Panc1 (cell line): ENCODE measurements at regions not wholly inside any gene's neighbourhood (a gene's known extent, or its start where the extent isn't known, plus 50 kb on each side); places are given as distances from the start of the nearest gene placed in this dataset.

Experiments
- ATAC-seq: fragments of 200-7000 bp; cut with Tn5 transposase; 2 replicates; pipeline ENCODE4 v1.9.1; 2020; ENCODE audit warnings: mild to moderate bottlenecking, moderate library complexity
- BruUV-seq: library from RNA; stranded (reverse); fragments of 400-500 nt; replicated peaks from 2 replicates; lab custom pipeline; 2021; lab: Mats Ljungman, UMichigan
- CTCF ChIA-PET: fragments of 300-600 bp; sonication (Branson Sonifier 250); formaldehyde crosslinking; loops from one replicate; lab custom pipeline; 2022; ENCODE audit warnings: antibody characterized with exemption; lab: Charles Lee
- POLR2A ChIA-PET: fragments of 300-600 bp; sonication (Branson Sonifier 250); formaldehyde crosslinking; loops from one replicate; lab custom pipeline; 2022; ENCODE audit warnings: antibody characterized with exemption; lab: Charles Lee
- DNase-seq: peaks from one replicate; pipeline ENCODE4 v3.0.0-alpha.2; 2010; ENCODE audit warnings: low read depth, low spot score
- H3K27ac ChIP-seq: 2 replicates; pipeline ENCODE4 v1.5.1; 2011; ENCODE audit warnings: mild to moderate bottlenecking, low read length, inconsistent platforms
- H3K27me3 ChIP-seq: fragments of 200-500 bp; sonication (Bioruptor generic); 2 replicates; pipeline ENCODE4 v1.6.0; 2014; ENCODE audit warnings: low read length, inconsistent platforms; ENCODE audit not compliant: control insufficient read depth, insufficient read depth
- H3K36me3 ChIP-seq: fragments of 200-500 bp; sonication (Bioruptor generic); 2 replicates; pipeline ENCODE4 v1.5.1; 2014; ENCODE audit warnings: inconsistent platforms, mild to moderate bottlenecking, low read length, moderate library complexity; ENCODE audit not compliant: control insufficient read depth, insufficient read depth
- H3K4me1 ChIP-seq: 2 replicates; pipeline ENCODE4 v1.5.1; 2011; ENCODE audit warnings: inconsistent platforms, mild to moderate bottlenecking, low read length, moderate library complexity; ENCODE audit not compliant: control insufficient read depth, insufficient read depth
- H3K4me3 ChIP-seq, 2 experiments: 2 replicates each; pipeline ENCODE4 v1.5.1; 2011 to 2012; ENCODE audit warnings: low read depth in 2 of 2, low read length in 2 of 2, mild to moderate bottlenecking in 2 of 2, inconsistent platforms in 1 of 2, moderate library complexity in 1 of 2
- H3K9me3 ChIP-seq: fragments of 200-500 bp; sonication (Bioruptor generic); 2 replicates; pipeline ENCODE4 v1.5.1; 2014; ENCODE audit warnings: low read depth, mild to moderate bottlenecking, inconsistent platforms, low read length, moderate library complexity; ENCODE audit not compliant: control insufficient read depth, insufficient read depth
- CTCF ChIP-seq: fragments of 450-650 bp; IDR thresholded peaks from 2 replicates; pipeline ENCODE4 v1.5.1; 2017; ENCODE audit warnings: mild to moderate bottlenecking
- POLR2AphosphoS5 ChIP-seq: IDR thresholded peaks from 2 replicates; pipeline ENCODE4 v1.6.1; 2012; ENCODE audit warnings: mild to moderate bottlenecking, low read depth, low read length, moderate library complexity
- SIN3A ChIP-seq: IDR thresholded peaks from 2 replicates; pipeline ENCODE4 v1.6.1; 2012; ENCODE audit warnings: low read depth, mild to moderate bottlenecking, low read length, moderate library complexity, borderline replicate concordance; ENCODE audit not compliant: insufficient read depth
- TCF7L2 ChIP-seq: IDR thresholded peaks from 2 replicates; pipeline ENCODE4 v1.6.1; 2011; ENCODE audit warnings: mild to moderate bottlenecking, low read depth, low read length, inconsistent platforms
- in situ Hi-C: cut with HindIII; loops from 2 replicates; pipeline ENCODE4 v1.10.0; 2016; ENCODE audit warnings: low sequenced_read_pairs, low pct_unique_long_range_greater_than_20kb
- intact Hi-C: fragments of 100-400 bp; cut with micrococcal nuclease; formaldehyde crosslinking; loops from one replicate; pipeline ENCODE4 v1.10.0; 2022; ENCODE audit not compliant: unreplicated experiment
- TF ChIP-seq, protein P1 (sequence below), 2 experiments: IDR thresholded peaks; 2 replicates each; pipeline ENCODE4 v1.6.1; 2011 to 2012; ENCODE audit warnings: low read depth in 2 of 2, control low read depth in 1 of 2, low read length in 1 of 2, mild to moderate bottlenecking in 1 of 2, moderate library complexity in 1 of 2; ENCODE audit not compliant: insufficient read depth in 1 of 2

DNA sequence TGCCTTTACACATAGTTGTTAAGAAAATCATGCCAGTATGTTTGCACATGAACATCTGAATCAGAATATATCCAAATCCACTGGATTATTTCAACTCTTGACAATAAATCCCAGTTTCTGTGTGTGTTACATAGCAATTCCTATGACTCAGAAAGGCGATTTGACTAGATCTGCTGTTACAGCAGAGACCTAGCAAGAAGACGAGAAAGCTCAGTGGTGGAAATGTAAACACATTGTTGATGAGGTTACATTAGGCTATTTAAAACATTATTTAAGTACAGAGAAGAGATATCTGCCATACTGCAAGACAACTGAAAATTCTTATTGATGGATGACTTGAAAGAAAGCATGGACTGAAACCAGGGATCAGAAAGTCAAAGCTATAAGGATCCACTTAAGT, 73.0 kb upstream of the SMIM21 start:
- ChIA-PET POLR2A (no interaction called here), CTCF (interaction anchor here (0.6 kb wide), 1 partner anchor 79 kb away, joined by 3 read pairs; no protein-coding TSS in a partner anchor)
- Histone ChIP-seq H3K27ac (no peak overlapping the region), H3K4me3 (no peak overlapping the region), H3K9me3 (no peaks in the 10 kb centered on the region), H3K36me3 (no peaks in the 10 kb centered on the region), H3K27me3 (peaks cover 23% of the 10 kb centered on the region), H3K4me1 (no peaks in the 10 kb centered on the region)
- intact Hi-C loops: no loop called here
- TF ChIP-seq TCF7L2: no peak
- TF ChIP-seq, protein P1, sequence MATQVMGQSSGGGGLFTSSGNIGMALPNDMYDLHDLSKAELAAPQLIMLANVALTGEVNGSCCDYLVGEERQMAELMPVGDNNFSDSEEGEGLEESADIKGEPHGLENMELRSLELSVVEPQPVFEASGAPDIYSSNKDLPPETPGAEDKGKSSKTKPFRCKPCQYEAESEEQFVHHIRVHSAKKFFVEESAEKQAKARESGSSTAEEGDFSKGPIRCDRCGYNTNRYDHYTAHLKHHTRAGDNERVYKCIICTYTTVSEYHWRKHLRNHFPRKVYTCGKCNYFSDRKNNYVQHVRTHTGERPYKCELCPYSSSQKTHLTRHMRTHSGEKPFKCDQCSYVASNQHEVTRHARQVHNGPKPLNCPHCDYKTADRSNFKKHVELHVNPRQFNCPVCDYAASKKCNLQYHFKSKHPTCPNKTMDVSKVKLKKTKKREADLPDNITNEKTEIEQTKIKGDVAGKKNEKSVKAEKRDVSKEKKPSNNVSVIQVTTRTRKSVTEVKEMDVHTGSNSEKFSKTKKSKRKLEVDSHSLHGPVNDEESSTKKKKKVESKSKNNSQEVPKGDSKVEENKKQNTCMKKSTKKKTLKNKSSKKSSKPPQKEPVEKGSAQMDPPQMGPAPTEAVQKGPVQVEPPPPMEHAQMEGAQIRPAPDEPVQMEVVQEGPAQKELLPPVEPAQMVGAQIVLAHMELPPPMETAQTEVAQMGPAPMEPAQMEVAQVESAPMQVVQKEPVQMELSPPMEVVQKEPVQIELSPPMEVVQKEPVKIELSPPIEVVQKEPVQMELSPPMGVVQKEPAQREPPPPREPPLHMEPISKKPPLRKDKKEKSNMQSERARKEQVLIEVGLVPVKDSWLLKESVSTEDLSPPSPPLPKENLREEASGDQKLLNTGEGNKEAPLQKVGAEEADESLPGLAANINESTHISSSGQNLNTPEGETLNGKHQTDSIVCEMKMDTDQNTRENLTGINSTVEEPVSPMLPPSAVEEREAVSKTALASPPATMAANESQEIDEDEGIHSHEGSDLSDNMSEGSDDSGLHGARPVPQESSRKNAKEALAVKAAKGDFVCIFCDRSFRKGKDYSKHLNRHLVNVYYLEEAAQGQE (IDR thresholded peaks at IDR 0.05; ENCODE audit: insufficient read depth in 1 of 2, low read depth in 2 of 2, low read length in 1 of 2): no peak
- no peak for TF ChIP-seq POLR2AphosphoS5
- no peak for TF ChIP-seq SIN3A
- no peak for TF ChIP-seq CTCF
- in situ Hi-C loops: no loop called here
- DNase-seq (no peak), ATAC-seq (no peak)
- no TSS peak for BruUV-seq

DNA sequence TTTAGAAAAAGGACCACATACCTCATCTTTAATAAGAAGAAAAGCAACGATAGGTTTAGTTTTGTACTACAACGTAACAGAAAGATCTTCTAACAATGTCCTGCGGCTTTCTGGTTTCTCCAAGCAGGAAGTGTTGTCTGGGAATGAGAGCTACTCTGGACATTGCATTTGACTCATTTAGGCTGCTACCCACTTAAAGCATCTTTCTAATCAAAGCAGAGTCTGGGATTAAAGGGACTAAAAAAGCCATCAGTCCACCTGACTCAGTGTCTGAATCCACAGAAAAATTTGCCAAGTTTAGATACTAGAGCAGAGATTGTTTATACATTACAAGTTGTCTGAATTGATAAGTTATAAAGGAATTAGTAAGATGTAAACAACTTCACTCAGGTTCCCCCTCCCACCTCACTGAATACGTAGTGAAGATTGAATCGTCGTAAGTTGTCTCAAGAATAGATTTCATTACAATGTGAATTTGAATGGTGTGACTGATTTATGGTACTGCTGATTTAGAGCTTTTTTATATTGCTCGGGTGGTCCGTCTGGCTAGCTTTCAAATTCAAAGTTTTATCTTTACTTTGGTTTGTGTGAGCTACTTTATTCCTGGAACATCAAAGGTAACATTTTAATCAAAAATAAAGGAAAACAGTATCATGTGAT, 70.2 kb upstream of the SMIM21 start:
- Histone ChIP-seq H3K36me3 (no peaks in the 10 kb centered on the region), H3K4me1 (no peaks in the 10 kb centered on the region), H3K27ac (no peak overlapping the region), H3K4me3 (no peak overlapping the region), H3K27me3 (peaks cover 23% of the 10 kb centered on the region), H3K9me3 (no peaks in the 10 kb centered on the region)
- in situ Hi-C loops (no loop called here), intact Hi-C loops (no loop called here)
- TF ChIP-seq TCF7L2 (no peak), POLR2AphosphoS5 (no peak), CTCF (no peak), SIN3A (no peak)
- TF ChIP-seq, protein P1 (IDR thresholded peaks at IDR 0.05; ENCODE audit: insufficient read depth in 1 of 2, low read depth in 2 of 2, low read length in 1 of 2): no peak
- POLR2A ChIA-PET: no interaction called here
- no TSS peak for BruUV-seq
- ATAC-seq (no peak), DNase-seq (no peak)
- CTCF ChIA-PET: no interaction called here
